Right cardiac atrium (tissue), 5 donors: ENCODE measurements at regions not wholly inside any gene's neighbourhood (a gene's known extent, or its start where the extent isn't known, plus 50 kb on each side); places are given as distances from the start of the nearest gene placed in this dataset.

ENCODE experiments used
- ATAC-seq, 2 donors: fragments of 200-7000 bp; cut with Tn5 transposase; one replicate each; pipeline versions ENCODE4 v1.8.0 to v1.9.1; 2020; ENCODE audit warnings: moderate library complexity in 2 of 2, mild to moderate bottlenecking in 1 of 2
- DNase-seq, 3 donors: peaks; one replicate each; pipeline ENCODE4 v3.0.0-alpha.2; 2020
- H3K27ac ChIP-seq: one replicate; pipeline ENCODE4 v1.5.1; 2013; ENCODE audit warnings: mild to moderate bottlenecking, low read length, control low read depth, moderate library complexity
- H3K27me3 ChIP-seq: one replicate; pipeline ENCODE4 v1.6.1; 2013; ENCODE audit not compliant: control insufficient read depth, insufficient read depth
- H3K4me1 ChIP-seq: one replicate; pipeline ENCODE4 v1.6.1; 2013; ENCODE audit warnings: low read length; ENCODE audit not compliant: control insufficient read depth, insufficient read depth
- H3K4me3 ChIP-seq: one replicate; pipeline ENCODE4 v1.5.1; 2013; ENCODE audit warnings: low read length, control low read depth
- H3K9me3 ChIP-seq: one replicate; pipeline ENCODE4 v1.6.1; 2013; ENCODE audit warnings: low read length; ENCODE audit not compliant: control insufficient read depth
- WGBS: extraction: QIAGEN DNeasy Blood & Tissue Kit; methylation state at CpG from one replicate; pipeline ENCODE4 v1.1.7; 2013; 5-methylcytosine and 5-hydroxymethylcytosine counted together
- intact Hi-C, 4 donors: fragments of 100-400 bp; cut with DNase I; formaldehyde crosslinking; loops; one replicate each; pipeline versions ENCODE4 v1.11.0 to v1.14.0; 2022 to 2023
- donor health status: healthy with polysubstance abuse.
- donor health status: DM: no; HTN: yes; CAD: no.
- donor health status: DM: no; HTN: no; CAD: no.
- donor health status: DM: no; HTN: yes; CAD: no; lungs with severe emphysema.
- donor health status: DM: yes; HTN: yes; CAD: no.

- Histone ChIP-seq H3K4me3 (no peak overlapping the region), H3K4me1 (no peaks in the 10 kb centered on the region), H3K9me3 (no peaks in the 10 kb centered on the region), H3K27me3 (no peaks in the 10 kb centered on the region), H3K27ac (no peak overlapping the region)
- DNase-seq (no peak), ATAC-seq (no peak)
- intact Hi-C loops: no loop called here
- WGBS: 92% methylated on average over 3 of the region's 3 CpGs
Measured at GRCh38 chr12:30458453-30458852, 237.2 kb downstream of the IPO8 start.

DNA sequence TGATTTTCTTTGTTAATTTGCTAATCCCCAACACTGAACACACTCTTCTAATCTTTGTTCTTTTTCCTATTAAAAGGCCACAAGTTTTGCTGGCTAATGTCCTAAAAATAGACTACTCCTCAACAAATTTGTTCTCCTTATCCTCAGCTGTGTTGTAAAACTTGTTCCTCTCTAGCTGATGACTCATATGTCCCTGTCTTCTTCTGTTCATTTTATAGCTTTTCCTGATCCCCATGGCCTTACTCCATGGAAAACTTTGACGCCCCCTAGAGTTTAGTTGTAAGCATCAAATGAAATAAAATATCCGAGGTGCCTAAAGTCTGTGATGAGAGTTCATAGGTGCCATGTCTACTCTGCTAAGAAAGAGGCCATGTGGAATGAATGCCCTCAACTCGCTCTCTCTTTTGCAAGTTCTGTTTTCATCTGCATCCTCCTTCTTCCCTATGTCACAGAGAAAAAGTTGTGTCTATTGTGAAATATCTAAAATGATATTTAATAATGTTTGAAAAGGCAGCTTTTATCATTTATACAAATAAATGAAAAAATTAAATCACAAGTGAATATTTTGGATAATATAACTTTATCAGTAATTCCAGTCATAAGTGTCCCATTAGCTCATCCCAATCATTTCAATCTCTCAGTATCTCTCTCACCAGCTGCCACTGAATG, 237.9 kb downstream of the IPO8 start:
- no peaks in the 10 kb centered on the region for H3K27me3 ChIP-seq
- no peak overlapping the region for H3K27ac ChIP-seq
- H3K4me3 ChIP-seq: no peak overlapping the region
- peak; percentile 68 to 76 for ATAC-seq
- H3K9me3 ChIP-seq: no peaks in the 10 kb centered on the region
- DNase-seq: no peak
- H3K4me1 ChIP-seq: no peaks in the 10 kb centered on the region
- WGBS: 40% methylated on average over 3 of the region's 3 CpGs
- intact Hi-C loops: no loop called here

DNA sequence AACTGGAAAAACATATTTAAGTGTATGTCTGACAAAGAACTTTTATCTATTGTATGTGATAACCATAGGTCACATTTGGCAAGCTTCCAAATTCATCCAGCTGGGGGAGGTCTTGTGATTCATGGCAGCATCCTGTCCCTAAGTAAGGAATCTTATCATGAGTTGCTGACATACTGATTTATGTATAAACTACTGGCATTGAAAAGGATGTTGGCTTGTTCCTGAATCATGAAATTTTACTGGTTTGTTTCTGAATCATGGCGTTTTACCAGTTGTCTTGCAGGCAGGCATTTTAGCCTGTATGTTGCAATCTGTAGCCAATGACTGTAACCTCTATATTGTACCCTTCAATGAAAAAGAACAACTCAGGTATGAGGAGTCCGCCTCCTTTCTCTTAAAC, 244.8 kb downstream of the IPO8 start:
- Histone ChIP-seq H3K9me3 (no peaks in the 10 kb centered on the region), H3K27me3 (no peaks in the 10 kb centered on the region), H3K4me1 (no peaks in the 10 kb centered on the region), H3K4me3 (no peak overlapping the region), H3K27ac (no peak overlapping the region)
- DNase-seq (no peak), ATAC-seq (no peak)
- intact Hi-C loops: no loop called here
- 75% methylated on average over 2 of the region's 2 CpGs for WGBS

DNA sequence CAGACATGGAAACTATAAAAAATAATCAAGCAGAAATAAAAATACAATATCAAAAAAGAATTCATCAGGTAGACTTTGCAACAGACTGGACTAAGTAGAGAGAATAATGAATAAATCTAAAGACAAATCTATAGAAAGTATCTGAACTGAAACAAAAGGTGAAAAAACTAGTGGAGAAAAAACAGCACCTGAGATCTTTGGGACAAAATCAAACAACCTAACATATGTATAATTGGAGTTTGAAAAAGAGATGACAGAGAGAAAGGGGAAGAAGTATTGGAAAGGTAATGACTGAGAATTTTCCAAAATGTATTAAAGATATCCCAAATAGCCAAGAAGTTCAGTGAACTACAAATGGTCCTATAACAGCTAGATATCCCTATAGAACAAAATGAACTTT, 245.4 kb downstream of the IPO8 start:
- no peak for ATAC-seq
- H3K9me3 ChIP-seq: no peaks in the 10 kb centered on the region
- no peak for DNase-seq
- intact Hi-C loops: no loop called here
- H3K4me1 ChIP-seq: no peaks in the 10 kb centered on the region
- H3K27ac ChIP-seq: no peak overlapping the region
- no peaks in the 10 kb centered on the region for H3K27me3 ChIP-seq
- H3K4me3 ChIP-seq: no peak overlapping the region

- Histone ChIP-seq H3K27ac (no peak overlapping the region), H3K27me3 (no peaks in the 10 kb centered on the region), H3K4me1 (no peaks in the 10 kb centered on the region), H3K4me3 (no peak overlapping the region), H3K9me3 (no peaks in the 10 kb centered on the region)
- DNase-seq: no peak
- no peak for ATAC-seq
- intact Hi-C loops: no loop called here
- 92% methylated on average over 2 of the region's 2 CpGs for WGBS
Measured at GRCh38 chr12:30448038-30448437, 247.6 kb downstream of the IPO8 start.

DNA sequence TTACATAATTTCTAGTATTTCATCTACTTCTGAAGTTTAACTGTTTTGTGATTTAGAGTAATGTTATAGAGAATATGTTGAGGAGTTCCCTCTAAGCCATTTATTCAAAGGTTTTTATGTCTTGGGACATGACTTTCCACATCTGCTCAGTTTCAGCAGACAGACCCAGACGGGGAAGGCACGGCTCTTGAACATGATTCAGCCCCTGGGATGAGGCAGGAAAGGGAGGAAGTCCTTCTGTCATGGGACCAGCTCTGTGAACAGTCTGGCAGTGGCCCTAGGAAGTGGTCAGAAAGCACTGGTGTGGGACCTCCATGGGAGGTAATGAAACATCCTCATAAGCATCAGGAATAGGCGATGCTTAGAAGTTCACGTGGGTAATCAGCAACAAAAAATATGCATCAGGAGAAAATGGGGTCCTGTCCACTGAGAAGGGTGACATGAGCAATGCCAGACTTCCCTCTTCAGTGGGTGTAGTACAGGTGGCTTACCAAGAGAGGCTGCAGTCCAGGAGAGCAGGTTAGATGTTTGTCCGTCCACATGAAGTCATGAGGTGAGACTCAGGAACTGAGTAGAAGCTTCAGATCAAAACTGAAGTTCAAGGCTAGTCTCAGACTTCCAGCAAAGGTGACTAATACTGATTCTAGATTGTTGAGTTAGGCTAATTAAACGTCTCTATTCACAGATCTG, 248.5 kb downstream of the IPO8 start:
- no peaks in the 10 kb centered on the region for H3K9me3 ChIP-seq
- no peaks in the 10 kb centered on the region for H3K27me3 ChIP-seq
- DNase-seq (no peak), ATAC-seq (no peak)
- H3K27ac ChIP-seq: no peak overlapping the region
- WGBS: 57% methylated on average over 6 of the region's 6 CpGs
- intact Hi-C loops: no loop called here
- H3K4me1 ChIP-seq: no peaks in the 10 kb centered on the region
- no peak overlapping the region for H3K4me3 ChIP-seq

GRCh38 chr12:30442461-30442860, 253.2 kb downstream of the IPO8 start:
- Histone ChIP-seq H3K4me3 (no peak overlapping the region), H3K27me3 (no peaks in the 10 kb centered on the region), H3K4me1 (no peaks in the 10 kb centered on the region), H3K27ac (no peak overlapping the region), H3K9me3 (no peaks in the 10 kb centered on the region)
- DNase-seq: no peak
- no peak for ATAC-seq
- intact Hi-C loops: no loop called here

DNA sequence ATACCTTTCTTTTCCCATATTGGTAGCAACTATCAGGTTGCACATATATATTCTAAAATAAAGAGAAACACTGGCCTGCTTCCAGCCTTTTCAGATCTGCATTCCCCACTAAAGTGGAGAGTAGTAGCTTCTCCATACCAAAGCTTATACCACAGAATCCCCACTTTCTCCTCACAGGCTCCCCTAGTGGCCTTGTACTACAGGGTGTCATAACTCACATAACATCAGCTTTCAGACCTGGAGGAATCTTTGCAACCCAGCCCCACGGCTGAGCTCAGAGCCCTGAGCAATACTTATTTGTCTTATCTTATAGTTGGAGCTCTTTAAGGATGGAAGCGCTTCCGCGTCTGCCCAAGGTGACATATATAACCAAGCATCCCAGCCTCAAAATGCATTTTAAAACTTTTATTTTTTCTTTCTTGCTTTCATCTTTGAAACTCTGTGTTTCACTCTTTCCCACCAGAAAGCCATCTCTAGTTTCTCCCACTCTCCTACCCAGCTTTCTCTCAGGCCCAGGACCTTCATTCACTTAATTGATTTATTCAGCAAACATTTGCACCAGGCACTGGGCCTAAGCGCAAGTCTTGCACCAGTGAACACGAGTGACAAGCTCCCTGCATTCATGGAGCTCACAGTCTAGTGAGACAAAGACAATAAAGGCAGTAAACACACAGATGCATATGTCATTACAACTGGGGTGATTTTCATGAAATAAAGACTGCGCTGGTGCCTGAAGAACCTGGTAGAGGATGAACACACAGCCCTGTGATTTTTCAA, 254.7 kb downstream of the IPO8 start:
- 80% methylated on average over 7 of the region's 7 CpGs for WGBS
- no peak overlapping the region for H3K27ac ChIP-seq
- intact Hi-C loops: no loop called here
- ATAC-seq: peak in 1 of 2 donors; percentile 55
- H3K4me1 ChIP-seq: no peaks in the 10 kb centered on the region
- H3K27me3 ChIP-seq: no peaks in the 10 kb centered on the region
- no peaks in the 10 kb centered on the region for H3K9me3 ChIP-seq
- H3K4me3 ChIP-seq: no peak overlapping the region
- peak in 1 of 3 donors; percentile 11 for DNase-seq

GRCh38 chr12:30439201-30439600, 256.5 kb downstream of the IPO8 start:
- peak in 1 of 3 donors; percentile 40 for DNase-seq
- WGBS: 67% methylated on average over 4 of the region's 4 CpGs
- no peak overlapping the region for H3K4me3 ChIP-seq
- no peak for ATAC-seq
- H3K27me3 ChIP-seq: no peaks in the 10 kb centered on the region
- H3K9me3 ChIP-seq: no peaks in the 10 kb centered on the region
- no peaks in the 10 kb centered on the region for H3K4me1 ChIP-seq
- H3K27ac ChIP-seq: no peak overlapping the region
- intact Hi-C loops: no loop called here

DNA sequence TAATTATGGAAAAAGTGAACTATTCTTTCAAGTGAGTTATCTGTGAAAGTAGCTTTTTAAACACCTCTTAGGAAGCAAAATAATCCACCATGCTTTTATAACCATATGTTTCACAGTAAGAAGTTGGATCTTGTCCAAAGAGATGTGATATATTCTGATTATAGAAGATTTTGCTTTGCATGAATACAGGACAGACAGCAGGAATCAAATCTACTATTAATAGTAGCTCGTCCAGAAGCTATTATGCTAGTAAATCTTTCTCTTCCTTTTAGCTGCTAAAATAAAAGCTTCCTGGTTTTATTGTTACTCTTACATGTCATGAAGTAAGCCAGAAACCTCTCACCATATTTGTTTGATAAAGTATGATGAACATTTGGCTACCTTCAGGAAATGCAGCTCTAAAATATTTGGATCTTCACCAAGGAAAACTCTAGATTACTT, 257.0 kb downstream of the IPO8 start:
- intact Hi-C loops: no loop called here
- no peaks in the 10 kb centered on the region for H3K9me3 ChIP-seq
- no peaks in the 10 kb centered on the region for H3K4me1 ChIP-seq
- no peaks in the 10 kb centered on the region for H3K27me3 ChIP-seq
- no peak overlapping the region for H3K27ac ChIP-seq
- DNase-seq (no peak), ATAC-seq (no peak)
- WGBS: 7% methylated on average over 1 of the region's 1 CpG
- H3K4me3 ChIP-seq: no peak overlapping the region

DNA sequence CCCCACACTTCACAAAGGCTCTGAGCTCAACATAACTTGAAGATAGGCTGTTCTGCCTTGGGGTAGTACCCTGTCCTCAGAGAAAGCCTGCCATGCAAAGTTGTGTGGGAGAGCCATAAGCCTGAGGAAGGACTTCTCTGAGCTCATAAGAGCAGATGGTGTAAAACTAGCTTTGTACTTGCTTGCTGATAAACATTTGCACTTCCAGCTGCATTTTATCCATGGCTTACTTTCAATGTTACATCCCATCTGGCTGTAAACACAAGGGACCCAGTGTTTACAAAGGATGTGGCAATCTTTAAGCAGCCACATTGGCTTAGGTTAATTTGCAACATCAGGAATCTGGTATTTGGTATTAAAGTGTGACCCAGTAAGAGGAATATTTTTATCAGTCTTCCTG, 258.1 kb downstream of the IPO8 start:
- Histone ChIP-seq H3K9me3 (no peaks in the 10 kb centered on the region), H3K27ac (no peak overlapping the region), H3K4me1 (no peaks in the 10 kb centered on the region), H3K27me3 (no peaks in the 10 kb centered on the region), H3K4me3 (no peak overlapping the region)
- intact Hi-C loops: no loop called here
- DNase-seq (peak in 1 of 3 donors; percentile 14), ATAC-seq (peak; percentile 86 to 93)
